ENCODE measurements at regions not wholly inside any gene's neighbourhood (a gene's known extent, or its start where the extent isn't known, plus 50 kb on each side); places are given as distances from the start of the nearest gene placed in this dataset.

- no peak for DNase-seq
Measured at GRCh38 chr17:21517538-21518293, 141.6 kb downstream of the KCNJ12 start.

- DNase-seq: no peak
Measured at GRCh38 chr17:21522755-21523336, 146.7 kb downstream of the KCNJ12 start.

- DNase-seq: no peak
Measured at GRCh38 chr17:21523497-21524210, 147.5 kb downstream of the KCNJ12 start.

- DNase-seq: no peak
Measured at GRCh38 chr17:21524211-21524591, 148.0 kb downstream of the KCNJ12 start.

GRCh38 chr17:21525464-21526130 lies 149.4 kb downstream of the KCNJ12 start:
- no peak for DNase-seq

- no peak for DNase-seq
Measured at GRCh38 chr17:21528031-21528695, 152.0 kb downstream of the KCNJ12 start.

- no peak for DNase-seq
Measured at GRCh38 chr17:21530311-21530710, 154.2 kb downstream of the KCNJ12 start.

GRCh38 chr17:21530841-21531240 lies 154.7 kb downstream of the KCNJ12 start:
- no peak for DNase-seq

- DNase-seq: no peak
Measured at GRCh38 chr17:21532763-21533385, 156.7 kb downstream of the KCNJ12 start.

GRCh38 chr17:21535686-21536375 lies 156.5 kb upstream of the KCNJ18 start:
- DNase-seq: no peak

- no peak for DNase-seq
Measured at GRCh38 chr17:21537302-21537701, 155.0 kb upstream of the KCNJ18 start.

GRCh38 chr17:21538615-21539014 lies 153.7 kb upstream of the KCNJ18 start:
- DNase-seq: no peak

- no peak for DNase-seq
Measured at GRCh38 chr17:21539146-21539545, 153.2 kb upstream of the KCNJ18 start.

GRCh38 chr17:21540502-21540901 lies 151.8 kb upstream of the KCNJ18 start:
- no peak for DNase-seq

- DNase-seq: no peak
Measured at GRCh38 chr17:21542070-21542469, 150.3 kb upstream of the KCNJ18 start.

GRCh38 chr17:21542991-21543390 lies 149.3 kb upstream of the KCNJ18 start:
- no peak for DNase-seq

GRCh38 chr17:21545064-21545463 lies 147.3 kb upstream of the KCNJ18 start:
- DNase-seq: no peak

- no peak for DNase-seq
Measured at GRCh38 chr17:21548236-21548635, 144.1 kb upstream of the KCNJ18 start.

- peak; percentile 16 to 31 for DNase-seq
Measured at GRCh38 chr17:21549107-21549687, 143.1 kb upstream of the KCNJ18 start.

- DNase-seq: peak in 1 of 2 donors; percentile 32
Measured at GRCh38 chr17:21550031-21550430, 142.3 kb upstream of the KCNJ18 start.
